ENCODE measurements at regions not wholly inside any gene's neighbourhood (a gene's known extent, or its start where the extent isn't known, plus 50 kb on each side); places are given as distances from the start of the nearest gene placed in this dataset.

DNA sequence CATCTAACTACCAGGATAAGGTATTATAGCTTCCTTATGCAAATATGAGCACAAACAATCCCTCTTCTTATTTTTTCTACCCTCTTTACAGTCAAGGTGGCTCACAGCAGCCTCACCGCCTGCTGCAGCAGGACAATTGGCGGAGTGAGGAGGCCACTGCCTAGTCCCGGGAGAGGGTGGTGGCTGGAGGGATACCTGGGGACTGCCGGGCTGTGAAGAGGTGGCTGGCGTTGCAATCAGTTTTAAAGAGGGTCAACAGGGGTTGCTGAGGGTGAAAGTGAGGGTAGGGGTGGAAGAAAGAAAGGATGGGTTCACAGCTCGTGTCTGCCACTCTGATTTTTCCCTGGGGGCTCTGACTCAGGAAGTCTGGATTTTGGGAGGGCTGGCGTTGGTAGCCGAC, 105.1 kb upstream of the SLC6A6 start:
- no peak overlapping the region for H3K27ac ChIP-seq
- TF ChIP-seq CTCF (IDR thresholded peaks at IDR 0.05): no peak
- DNase-seq: no peak
- no peak overlapping the region for H3K4me3 ChIP-seq
- H3K4me1 ChIP-seq: peaks cover 0 to 6% (median 0%) of the 10 kb centered on the region in 4 donors
- peaks cover 0 to 25% of the 10 kb centered on the region in 2 donors for H3K27me3 ChIP-seq
- no peaks in the 10 kb centered on the region for H3K9me3 ChIP-seq
- H3K36me3 ChIP-seq: no peaks in the 10 kb centered on the region
- intact Hi-C loops (cut with DNase I; ENCODE audit: low total_unique reads): no loop called here

- H3K27me3 ChIP-seq: peaks cover 0 to 25% of the 10 kb centered on the region in 2 donors
- intact Hi-C loops (cut with DNase I; ENCODE audit: low total_unique reads): no loop called here
- H3K36me3 ChIP-seq: no peaks in the 10 kb centered on the region
- H3K4me3 ChIP-seq: no peak overlapping the region
- TF ChIP-seq CTCF (IDR thresholded peaks at IDR 0.05): no peak
- H3K4me1 ChIP-seq: peaks cover 0 to 6% (median 0%) of the 10 kb centered on the region in 4 donors
- H3K27ac ChIP-seq: no peak overlapping the region
- no peak for DNase-seq
- no peaks in the 10 kb centered on the region for H3K9me3 ChIP-seq
Measured at GRCh38 chr3:14297784-14298236, 104.6 kb upstream of the SLC6A6 start.

DNA sequence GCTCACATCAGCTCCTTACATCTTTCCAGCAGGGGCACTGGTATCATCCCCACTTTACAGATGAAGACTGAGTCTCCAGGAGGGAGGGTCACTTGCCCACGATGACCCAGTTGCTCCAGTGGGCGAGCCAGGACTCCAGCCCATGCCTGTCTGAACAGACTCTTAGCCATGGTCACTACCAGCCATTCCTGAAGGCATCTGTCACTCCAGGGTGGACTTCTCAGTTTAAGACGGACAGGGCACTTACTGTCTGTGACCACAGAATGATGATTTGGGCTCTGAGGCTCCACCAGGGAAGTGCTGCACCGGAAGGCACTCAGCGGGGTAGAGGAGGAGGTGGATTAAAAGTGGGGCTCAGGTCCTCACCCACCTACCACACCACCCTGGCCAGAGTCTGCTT, 104.0 kb upstream of the SLC6A6 start:
- peak in 1 of 2 donors; percentile 28 for DNase-seq
- no peak overlapping the region for H3K27ac ChIP-seq
- H3K4me3 ChIP-seq: no peak overlapping the region
- no peak for TF ChIP-seq CTCF (IDR thresholded peaks at IDR 0.05)
- intact Hi-C loops (cut with DNase I; ENCODE audit: low total_unique reads): no loop called here
- no peaks in the 10 kb centered on the region for H3K36me3 ChIP-seq
- no peaks in the 10 kb centered on the region for H3K9me3 ChIP-seq
- peaks cover 0 to 30% of the 10 kb centered on the region in 2 donors for H3K27me3 ChIP-seq
- H3K4me1 ChIP-seq: peaks cover 0 to 6% (median 0%) of the 10 kb centered on the region in 4 donors

DNA sequence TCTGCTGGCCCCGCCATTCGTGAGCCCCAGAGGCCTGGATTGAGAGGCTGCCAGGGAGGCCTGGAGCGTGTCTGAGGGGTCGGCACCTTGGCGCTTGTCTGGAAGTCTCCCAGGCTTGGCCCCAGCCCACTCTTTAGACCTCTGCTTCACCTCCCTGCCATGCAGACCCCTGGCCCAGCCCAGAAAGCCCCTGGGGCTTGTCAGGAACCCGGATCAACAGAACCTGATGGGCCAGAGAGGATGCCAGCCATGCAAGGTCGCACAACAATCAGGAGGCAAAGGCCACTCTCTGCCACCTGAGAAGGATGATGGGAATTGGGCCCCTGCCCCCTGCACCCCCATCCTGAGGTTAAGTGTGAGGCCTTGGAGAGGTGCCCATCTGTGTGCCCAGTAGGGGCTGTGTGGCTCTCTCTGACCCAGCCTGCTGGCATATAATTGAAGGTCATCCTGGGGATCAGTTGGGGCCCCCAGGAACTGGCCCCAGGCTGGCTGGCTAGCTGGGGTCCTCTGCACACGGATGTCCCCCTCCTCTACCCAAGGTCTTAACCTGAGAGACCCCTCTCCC, 103.3 kb upstream of the SLC6A6 start:
- H3K4me3 ChIP-seq: no peak overlapping the region
- H3K36me3 ChIP-seq: no peaks in the 10 kb centered on the region
- DNase-seq: peak in 1 of 2 donors; percentile 62
- H3K27me3 ChIP-seq: peaks cover 0 to 30% of the 10 kb centered on the region in 2 donors
- no peak overlapping the region for H3K27ac ChIP-seq
- intact Hi-C loops (cut with DNase I; ENCODE audit: low total_unique reads): no loop called here
- H3K9me3 ChIP-seq: no peaks in the 10 kb centered on the region
- peaks cover 0 to 6% (median 0%) of the 10 kb centered on the region in 4 donors for H3K4me1 ChIP-seq
- no peak for TF ChIP-seq CTCF (IDR thresholded peaks at IDR 0.05)

DNA sequence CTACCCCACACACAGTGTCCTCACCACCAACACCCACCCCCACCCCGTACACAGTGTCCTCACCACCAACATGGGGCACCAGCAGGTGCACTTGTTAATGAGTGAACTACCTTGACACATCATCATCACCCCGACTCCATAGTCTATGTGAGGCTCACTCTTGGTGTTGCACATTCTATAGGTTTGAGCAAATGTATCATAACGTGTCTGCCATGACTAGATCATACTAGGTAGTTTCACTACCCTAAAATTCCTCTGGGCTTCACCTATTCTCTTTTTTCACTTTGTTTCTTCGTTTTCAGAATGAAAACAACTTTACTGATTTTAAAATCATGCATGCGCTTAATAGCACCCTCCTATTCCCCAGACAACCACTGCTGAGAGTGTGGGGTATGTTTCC, 102.6 kb upstream of the SLC6A6 start:
- no peak for TF ChIP-seq CTCF (IDR thresholded peaks at IDR 0.05)
- intact Hi-C loops (cut with DNase I; ENCODE audit: low total_unique reads): no loop called here
- Histone ChIP-seq H3K4me1 (peaks cover 0 to 6% (median 0%) of the 10 kb centered on the region in 4 donors), H3K27ac (no peak overlapping the region), H3K9me3 (no peaks in the 10 kb centered on the region), H3K36me3 (no peaks in the 10 kb centered on the region), H3K4me3 (no peak overlapping the region), H3K27me3 (peaks cover 0 to 30% of the 10 kb centered on the region in 2 donors)
- DNase-seq: no peak

Measured in tibial artery (tissue), 4 donors.